GM19397 (cell line): ENCODE measurements at regions not wholly inside any gene's neighbourhood (a gene's known extent, or its start where the extent isn't known, plus 50 kb on each side); places are given as distances from the start of the nearest gene placed in this dataset.
"Not testable (repeated sequence)": the region's sequence is repeated elsewhere in the genome, so short reads cannot be mapped to it uniquely, and the experiment has no call there.

Experiments
- ATAC-seq: cut with Tn5 transposase; IDR thresholded peaks from one replicate; pipeline ENCODE4 v1.9.1; 2021; ENCODE audit warnings: mild to moderate bottlenecking, moderate library complexity; ENCODE audit not compliant: unreplicated experiment

- ATAC-seq: no peak
These were observed 111.6 kb upstream of the ZC3H12A start for GRCh38 chr1:37362594-37363385.

DNA sequence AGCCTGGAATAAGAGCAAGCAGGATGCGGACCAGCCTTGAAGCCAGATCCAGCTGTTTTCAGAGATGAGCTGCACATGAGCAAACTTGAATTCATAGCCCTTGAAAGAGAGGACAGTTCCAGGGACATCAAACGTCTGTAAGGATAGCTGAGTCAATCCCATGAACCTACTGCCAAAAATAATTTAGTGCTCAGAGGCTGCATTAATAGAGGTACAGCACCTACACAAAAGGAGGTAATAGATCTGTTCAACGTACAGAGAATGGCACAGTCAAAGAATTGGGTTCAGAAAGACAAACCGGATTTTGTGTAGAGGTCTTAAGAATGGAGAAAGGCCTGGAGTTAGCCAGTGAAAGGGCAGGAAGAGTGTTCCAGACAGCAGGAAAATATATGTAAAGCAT is 110.8 kb upstream of the ZC3H12A start:
- ATAC-seq: no peak

- not testable (repeated sequence) for ATAC-seq
These were observed 105.6 kb upstream of the ZC3H12A start for GRCh38 chr1:37368665-37369315.

GRCh38 chr1:37372302-37372701 is 102.1 kb upstream of the ZC3H12A start:
- no peak for ATAC-seq

DNA sequence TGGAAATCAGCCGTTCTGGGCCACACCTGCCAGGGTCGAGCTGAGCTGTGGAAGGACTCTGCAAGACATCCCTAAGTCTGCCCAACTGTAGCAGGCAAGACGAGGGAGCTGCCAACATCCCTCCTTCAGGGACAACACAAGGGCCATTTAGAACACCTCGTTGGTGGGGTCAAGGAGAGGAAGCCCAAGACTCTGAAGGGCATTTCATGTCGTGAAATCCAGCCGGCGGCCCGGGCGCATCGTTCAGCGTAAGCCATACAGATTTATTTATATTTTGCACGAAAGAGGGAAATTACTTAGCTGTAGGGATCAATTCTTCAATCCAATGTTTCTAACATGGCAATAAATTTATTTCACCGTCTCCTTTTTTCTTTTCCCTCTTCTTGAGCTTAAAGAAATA is 101.7 kb upstream of the ZC3H12A start:
- ATAC-seq: no peak

- no peak for ATAC-seq
These were observed 101.0 kb upstream of the ZC3H12A start for GRCh38 chr1:37373413-37373812.

DNA sequence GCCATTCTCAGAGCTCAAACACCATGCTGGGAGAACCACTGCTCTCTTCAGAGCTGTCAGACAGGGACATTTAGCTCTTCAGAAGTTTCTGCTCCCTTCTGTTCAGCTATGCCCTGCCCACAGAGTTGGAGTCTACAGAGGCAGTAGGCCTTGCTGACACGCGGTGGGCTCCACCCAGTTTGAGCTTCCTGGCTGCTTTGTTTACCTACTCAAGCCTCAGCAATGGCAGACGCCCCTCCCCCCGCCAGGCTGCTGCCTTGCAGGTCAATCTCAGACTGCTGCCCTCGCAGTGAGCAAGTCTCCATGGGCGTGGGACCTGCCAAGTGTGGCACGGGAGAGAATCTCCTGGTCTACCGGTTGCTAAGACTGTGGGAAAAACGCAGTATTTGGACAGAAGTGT is 93.8 kb upstream of the ZC3H12A start:
- ATAC-seq: not testable (repeated sequence)

DNA sequence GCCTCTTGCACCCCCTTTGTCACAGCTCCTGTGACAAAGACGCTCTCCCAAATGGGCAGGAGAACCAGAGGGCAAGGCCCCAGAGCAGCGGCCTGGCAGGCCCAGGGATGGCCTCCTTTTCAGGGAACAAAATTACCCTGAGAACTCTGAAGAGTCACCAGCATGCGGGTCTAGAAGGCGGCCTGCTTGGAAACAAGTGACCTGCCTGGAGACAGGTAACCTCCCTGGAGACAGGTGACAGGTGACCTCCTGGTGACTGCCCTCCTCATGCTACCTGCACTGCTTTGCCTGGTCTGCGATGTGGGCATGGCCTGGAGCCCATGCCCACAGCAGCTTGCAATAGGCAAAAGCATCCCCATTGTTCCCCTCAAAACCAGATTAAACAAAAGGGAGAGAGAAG is 86.5 kb upstream of the ZC3H12A start:
- no peak for ATAC-seq

- ATAC-seq: no peak
These were observed 85.1 kb upstream of the ZC3H12A start for GRCh38 chr1:37389327-37389726.

GRCh38 chr1:37391211-37392011 is 83.0 kb upstream of the ZC3H12A start:
- no peak for ATAC-seq

GRCh38 chr1:37392051-37392450 is 82.3 kb upstream of the ZC3H12A start:
- no peak for ATAC-seq

DNA sequence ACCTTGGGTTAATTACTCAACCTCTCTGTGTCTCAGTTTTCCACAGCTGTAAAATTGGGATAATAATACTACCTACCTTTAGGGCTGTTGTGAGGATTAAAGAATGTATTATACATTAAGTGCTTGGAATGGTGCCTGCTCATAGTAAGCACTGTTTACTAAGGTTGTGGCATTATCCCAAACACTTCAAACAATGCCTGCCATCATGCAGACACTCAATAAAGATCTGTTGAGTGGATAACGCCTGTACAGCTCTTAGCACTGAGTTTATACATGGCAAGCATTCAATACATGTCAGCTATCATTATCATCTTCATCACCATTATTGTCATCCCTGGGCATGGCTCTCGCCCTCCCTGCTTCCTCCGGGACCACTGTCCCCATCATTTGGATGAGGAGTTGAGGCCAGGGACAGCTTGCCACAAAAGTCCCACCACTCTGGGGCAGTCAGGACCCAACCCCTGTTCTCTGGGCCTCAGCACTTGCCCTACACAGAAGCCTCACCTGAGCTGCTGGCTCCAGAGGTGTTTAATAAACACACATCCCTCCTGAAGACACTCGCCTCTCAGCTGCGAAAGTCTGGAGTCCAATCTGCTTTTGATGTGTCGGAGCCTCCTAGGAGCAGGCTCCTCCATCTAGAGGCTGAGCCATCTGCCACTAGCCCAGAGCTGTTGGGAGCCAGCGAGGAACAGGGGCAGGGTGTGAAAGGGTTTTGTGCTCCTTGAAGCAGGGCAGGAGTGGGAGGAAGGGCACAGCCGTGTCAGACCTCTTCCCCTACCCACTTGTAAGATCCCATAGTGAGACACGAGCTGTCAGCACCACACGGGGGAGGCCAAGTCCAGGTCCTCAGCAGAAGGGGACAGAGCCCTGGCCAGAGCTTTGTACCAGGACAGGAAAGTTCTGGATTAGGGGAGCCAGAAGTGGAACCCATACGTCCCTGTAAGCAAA is 80.9 kb upstream of the ZC3H12A start:
- ATAC-seq: no peak

GRCh38 chr1:37394574-37395464 is 79.6 kb upstream of the ZC3H12A start:
- no peak for ATAC-seq

GRCh38 chr1:37398096-37398495 is 76.3 kb upstream of the ZC3H12A start:
- no peak for ATAC-seq

DNA sequence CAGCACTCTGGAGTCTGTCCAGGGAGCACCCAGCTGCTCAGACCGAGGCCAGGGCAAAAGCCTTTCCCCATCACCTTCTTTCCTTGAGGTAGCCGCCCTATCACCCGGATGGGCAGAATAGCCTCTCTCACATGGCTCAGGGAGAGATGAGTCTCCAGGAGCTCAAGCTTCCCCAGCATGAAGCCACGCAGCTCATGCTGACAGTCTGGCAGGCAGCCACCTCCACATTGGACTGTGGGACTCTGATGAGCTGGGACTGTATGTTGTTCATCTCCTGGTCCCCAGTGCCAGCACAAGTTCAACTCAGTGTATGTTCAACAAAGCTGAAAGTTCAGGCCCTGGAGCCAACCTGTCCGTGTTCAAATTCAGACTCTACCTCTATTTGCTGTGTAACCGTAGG is 75.2 kb upstream of the ZC3H12A start:
- no peak for ATAC-seq

DNA sequence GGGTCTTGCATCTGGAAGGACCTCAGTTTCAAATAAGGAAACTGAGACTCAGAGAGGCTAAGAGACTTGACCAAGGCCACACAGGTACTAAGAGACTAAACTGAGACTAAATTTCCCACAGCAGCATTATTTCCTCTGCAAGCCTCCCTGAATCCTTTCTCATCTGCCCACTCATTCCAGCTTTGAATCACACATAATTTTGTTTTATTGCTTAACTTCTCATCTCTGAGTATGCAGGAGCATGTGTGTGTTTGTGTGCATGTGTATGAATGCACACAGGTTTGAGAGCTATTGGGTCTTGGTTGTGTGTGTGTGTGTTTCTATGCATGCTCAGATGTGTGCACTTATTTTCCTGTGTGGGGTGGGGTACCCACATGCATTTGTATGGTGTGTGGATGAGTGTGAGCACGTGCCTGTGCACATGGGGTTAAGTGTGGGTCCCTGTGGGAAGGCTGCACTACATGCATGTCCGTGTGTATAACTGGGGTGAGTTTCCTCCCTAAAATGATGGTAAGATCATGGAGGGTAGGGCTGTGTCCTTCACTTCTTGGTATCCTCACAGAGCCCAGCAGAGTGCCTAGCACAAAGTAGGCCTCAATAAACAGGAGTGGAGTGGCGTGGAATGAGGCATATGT is 74.4 kb upstream of the ZC3H12A start:
- ATAC-seq: no peak

DNA sequence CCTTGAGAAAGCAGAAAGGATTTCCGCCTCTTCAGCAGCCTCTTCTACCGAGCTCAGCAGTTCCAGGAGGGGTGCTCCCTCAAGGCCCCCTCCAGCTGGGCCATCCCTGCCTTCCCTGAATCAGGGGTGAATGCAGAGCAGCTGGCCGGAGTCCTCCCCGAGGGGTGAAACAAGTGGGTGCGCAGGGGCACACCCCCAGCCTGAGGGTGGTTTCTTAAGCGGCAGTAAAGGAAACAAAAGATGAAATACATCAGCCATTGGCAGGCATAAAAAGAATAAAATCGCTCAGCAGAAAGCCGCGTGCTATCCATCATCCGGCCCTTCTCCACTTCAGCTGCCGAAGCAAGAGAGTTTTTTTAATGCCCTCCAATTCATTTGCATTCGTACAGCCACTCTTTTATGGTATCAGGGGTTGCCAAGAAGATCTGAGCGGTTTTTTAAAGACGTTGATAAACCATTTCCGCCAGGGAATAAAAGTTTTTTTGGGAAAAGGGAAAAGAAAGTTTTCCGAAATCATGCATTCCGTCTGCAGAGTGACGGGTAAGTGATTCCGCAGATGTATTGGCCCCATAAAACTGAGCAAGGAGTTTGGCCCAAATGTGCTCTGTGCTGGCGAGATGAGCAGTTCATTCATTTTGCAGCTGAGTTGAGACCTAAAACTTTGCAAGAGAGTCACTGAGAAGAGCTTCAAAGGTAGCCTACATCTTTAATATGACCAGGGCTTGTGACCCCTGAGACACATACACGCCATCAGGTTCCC is 73.7 kb upstream of the ZC3H12A start:
- no peak for ATAC-seq

GRCh38 chr1:37403166-37403565 is 71.2 kb upstream of the ZC3H12A start:
- no peak for ATAC-seq
